ENCODE measurements at regions not wholly inside any gene's neighbourhood (a gene's known extent, or its start where the extent isn't known, plus 50 kb on each side); places are given as distances from the start of the nearest gene placed in this dataset.

GRCh38 chr3:177314897-177315296 lies 117.6 kb upstream of the TBL1XR1 start:
- no peak overlapping the region for H3K4me3 ChIP-seq (replicated peaks; ENCODE audit: low read depth, low read length)
- DNase-seq (ENCODE audit: extremely low read depth, low read depth): no peak
- TF ChIP-seq CTCF (IDR thresholded peaks at IDR 0.05; ENCODE audit: low read depth, low read length, missing control alignments): no peak

- DNase-seq (ENCODE audit: extremely low read depth, low read depth): no peak
- H3K4me3 ChIP-seq (replicated peaks; ENCODE audit: low read depth, low read length): no peak overlapping the region
- TF ChIP-seq CTCF (IDR thresholded peaks at IDR 0.05; ENCODE audit: low read depth, low read length, missing control alignments): no peak
These were observed 120.0 kb upstream of the TBL1XR1 start for GRCh38 chr3:177317247-177317646.

- no peak for DNase-seq (ENCODE audit: extremely low read depth, low read depth)
These were observed 121.3 kb upstream of the TBL1XR1 start for GRCh38 chr3:177318559-177318958.

GRCh38 chr3:177320765-177321247 lies 123.5 kb upstream of the TBL1XR1 start:
- TF ChIP-seq CTCF (IDR thresholded peaks at IDR 0.05; ENCODE audit: low read depth, low read length, missing control alignments): no peak
- no peak for DNase-seq (ENCODE audit: extremely low read depth, low read depth)
- H3K4me3 ChIP-seq (replicated peaks; ENCODE audit: low read depth, low read length): no peak overlapping the region

More at GRCh38 chr3:177318559-177318958, 121.3 kb upstream of the TBL1XR1 start:
- no peak overlapping the region for H3K4me3 ChIP-seq (replicated peaks; ENCODE audit: low read depth, low read length)
- no peak for TF ChIP-seq CTCF (IDR thresholded peaks at IDR 0.05; ENCODE audit: low read depth, low read length, missing control alignments)

- H3K4me3 ChIP-seq (replicated peaks; ENCODE audit: low read depth, low read length): no peak overlapping the region
- TF ChIP-seq CTCF (IDR thresholded peaks at IDR 0.05; ENCODE audit: low read depth, low read length, missing control alignments): no peak
- DNase-seq (ENCODE audit: extremely low read depth, low read depth): no peak
These were observed 124.5 kb upstream of the TBL1XR1 start for GRCh38 chr3:177321819-177322218.

- H3K4me3 ChIP-seq (replicated peaks; ENCODE audit: low read depth, low read length): no peak overlapping the region
- no peak for DNase-seq (ENCODE audit: extremely low read depth, low read depth)
- TF ChIP-seq CTCF (IDR thresholded peaks at IDR 0.05; ENCODE audit: low read depth, low read length, missing control alignments): no peak
These were observed 125.6 kb upstream of the TBL1XR1 start for GRCh38 chr3:177322881-177323280.

- no peak for DNase-seq (ENCODE audit: extremely low read depth, low read depth)
- H3K4me3 ChIP-seq (replicated peaks; ENCODE audit: low read depth, low read length): no peak overlapping the region
- TF ChIP-seq CTCF (IDR thresholded peaks at IDR 0.05; ENCODE audit: low read depth, low read length, missing control alignments): no peak
These were observed 132.6 kb upstream of the TBL1XR1 start for GRCh38 chr3:177329854-177330253.

All from HFF-Myc (cell line).